ENCODE measurements at regions not wholly inside any gene's neighbourhood (a gene's known extent, or its start where the extent isn't known, plus 50 kb on each side); places are given as distances from the start of the nearest gene placed in this dataset.

DNA sequence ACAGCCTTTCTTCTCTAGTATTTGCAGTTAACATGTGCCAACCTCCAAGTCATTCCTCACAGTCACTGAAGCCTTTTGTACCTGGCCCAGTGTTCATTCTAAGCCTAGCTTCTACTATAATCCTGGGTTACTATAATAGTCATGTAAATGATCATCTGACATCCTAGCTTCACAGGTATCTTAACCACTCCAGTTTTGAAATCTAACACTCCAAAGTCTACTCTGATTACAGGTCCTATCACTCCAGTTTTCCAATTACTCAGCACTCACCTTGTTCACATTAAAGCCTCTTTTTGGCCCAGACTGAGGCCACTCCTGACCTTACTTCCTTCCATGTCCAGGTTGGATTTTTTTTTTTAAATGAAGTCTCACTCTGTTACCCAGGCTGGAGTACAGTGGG is 87.6 kb upstream of the ZCCHC13 start:
- Histone ChIP-seq H3K9me3 (ENCODE audit: low read length) (no peaks in the 10 kb centered on the region), H3K27ac (ENCODE audit: extremely low read length, insufficient read depth, low read length) (no peak overlapping the region), H3K9ac (ENCODE audit: insufficient read depth, low read depth, low read length) (no peak overlapping the region), H3K27me3 (ENCODE audit: control insufficient read depth in 1 of 2, insufficient read depth in 2 of 2, low read length in 2 of 2) (no peaks in the 10 kb centered on the region), H3K4me1 (ENCODE audit: insufficient read depth, low read length) (peaks cover 4% of the 10 kb centered on the region), H3K4me3 (replicated peaks in 1 of 3; ENCODE audit: insufficient read depth in 1 of 3, low read depth in 2 of 3, low read length in 3 of 3) (no peak overlapping the region), H3K4me2 (ENCODE audit: low read depth, low read length) (no peak overlapping the region), H4K20me1 (ENCODE audit: insufficient read depth, low read length) (0 out of 2 replicates have a peak, but pooled peaks cover 5% of the 10 kb centered on the region), H3K36me3 (replicated peaks in 1 of 2; ENCODE audit: control insufficient read depth in 1 of 2, insufficient read depth in 2 of 2, low read length in 2 of 2) (peaks cover 1 to 16% of the 10 kb centered on the region in 2 experiments; a peak in 2 of 5 replicates), H3K79me2 (ENCODE audit: insufficient read depth, low read length) (no peaks in the 10 kb centered on the region), H2AFZ (ENCODE audit: low read length) (no peak overlapping the region)
- in situ Hi-C loops (cut with HindIII; ENCODE audit: extremely low pct_ligation_motif_present, low pct_unique_long_range_greater_than_20kb) (no loop called here), intact Hi-C loops (cut with micrococcal nuclease; ENCODE audit: unreplicated experiment) (no loop called here)
- DNase-seq (ENCODE audit: low spot score) = no peak
- BruUV-seq (replicated peaks) = no TSS peak
- no peak for ATAC-seq
- POLR2A ChIA-PET = no interaction called here
- TF ChIP-seq, protein P1, sequence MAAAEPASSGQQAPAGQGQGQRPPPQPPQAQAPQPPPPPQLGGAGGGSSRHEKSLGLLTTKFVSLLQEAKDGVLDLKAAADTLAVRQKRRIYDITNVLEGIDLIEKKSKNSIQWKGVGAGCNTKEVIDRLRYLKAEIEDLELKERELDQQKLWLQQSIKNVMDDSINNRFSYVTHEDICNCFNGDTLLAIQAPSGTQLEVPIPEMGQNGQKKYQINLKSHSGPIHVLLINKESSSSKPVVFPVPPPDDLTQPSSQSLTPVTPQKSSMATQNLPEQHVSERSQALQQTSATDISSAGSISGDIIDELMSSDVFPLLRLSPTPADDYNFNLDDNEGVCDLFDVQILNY (CRISPR knock-in tag; conservative IDR thresholded peaks at IDR 0.05) = no peak
- CTCF ChIA-PET (ENCODE audit: low intra/inter-chr PET ratio, low total read pairs) = no interaction called here
- no peak for FAIRE-seq

DNA sequence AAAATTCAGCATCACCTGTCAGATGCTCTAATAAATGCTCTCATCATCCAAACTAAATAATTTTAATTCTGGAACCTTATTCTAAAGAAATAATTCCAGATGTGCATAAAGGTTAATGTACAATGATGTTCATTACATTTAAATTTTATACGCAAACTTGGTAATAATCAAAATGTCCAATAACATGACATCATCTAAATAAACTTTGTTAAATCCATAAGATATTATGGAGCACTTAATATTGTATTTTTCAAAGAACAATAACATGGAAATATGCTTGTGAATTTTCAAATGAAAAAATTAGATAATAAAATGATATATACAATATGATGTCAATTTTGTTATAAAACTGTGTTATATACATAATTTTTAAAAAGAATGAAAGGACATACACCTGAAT is 92.1 kb upstream of the ZCCHC13 start:
- Histone ChIP-seq H3K9ac (ENCODE audit: insufficient read depth, low read depth, low read length) (no peak overlapping the region), H3K4me3 (replicated peaks in 1 of 3; ENCODE audit: insufficient read depth in 1 of 3, low read depth in 2 of 3, low read length in 3 of 3) (no peak overlapping the region), H3K27ac (ENCODE audit: extremely low read length, insufficient read depth, low read length) (no peak overlapping the region), H3K9me3 (ENCODE audit: low read length) (no peaks in the 10 kb centered on the region), H3K36me3 (replicated peaks in 1 of 2; ENCODE audit: control insufficient read depth in 1 of 2, insufficient read depth in 2 of 2, low read length in 2 of 2) (peaks cover 0 to 10% of the 10 kb centered on the region in 2 experiments; a peak in 3 of 5 replicates), H3K27me3 (ENCODE audit: control insufficient read depth in 1 of 2, insufficient read depth in 2 of 2, low read length in 2 of 2) (no peaks in the 10 kb centered on the region), H3K79me2 (ENCODE audit: insufficient read depth, low read length) (no peaks in the 10 kb centered on the region), H2AFZ (ENCODE audit: low read length) (no peak overlapping the region), H3K4me1 (ENCODE audit: insufficient read depth, low read length) (no peaks in the 10 kb centered on the region), H3K4me2 (ENCODE audit: low read depth, low read length) (no peak overlapping the region), H4K20me1 (ENCODE audit: insufficient read depth, low read length) (no peaks in the 10 kb centered on the region)
- intact Hi-C loops (cut with micrococcal nuclease; ENCODE audit: unreplicated experiment) = no loop called here
- no TSS peak for BruUV-seq (replicated peaks)
- ATAC-seq (no peak), FAIRE-seq (no peak), DNase-seq (ENCODE audit: low spot score) (no peak)
- 100% methylated on average over 1 of the region's 1 CpG for WGBS (ENCODE audit: low lambda C conversion rate)
- ChIA-PET POLR2A (no interaction called here), CTCF (ENCODE audit: low intra/inter-chr PET ratio, low total read pairs) (no interaction called here)
- in situ Hi-C loops (cut with HindIII; ENCODE audit: extremely low pct_ligation_motif_present, low pct_unique_long_range_greater_than_20kb) = no loop called here
- peak; percentile 65; the same call in 1 of the 2 replicates for TF ChIP-seq ATF7 (IDR thresholded peaks at IDR 0.05)
- no peak for TF ChIP-seq ATF7 (CRISPR knock-in tag; IDR thresholded peaks at IDR 0.05)
- TF ChIP-seq BHLHE40 (IDR thresholded peaks at IDR 0.05; ENCODE audit: low read length) = no peak
